Endothelial cell of umbilical vein (primary cell): ENCODE measurements at regions not wholly inside any gene's neighbourhood (a gene's known extent, or its start where the extent isn't known, plus 50 kb on each side); places are given as distances from the start of the nearest gene placed in this dataset.

Experiments
- BruUV-seq: library from RNA; stranded (reverse); fragments of 400-500 nt; replicated peaks from 2 replicates; lab custom pipeline; 2021; lab: Mats Ljungman, UMichigan
- CTCF ChIA-PET: fragments of 300-600, 350-600 bp; sonication (Branson Sonifier 250); formaldehyde crosslinking; loops from one replicate; lab custom pipeline; 2021; ENCODE audit warnings: antibody characterized with exemption, inconsistent platforms; lab: Charles Lee
- POLR2A ChIA-PET: fragments of 300-600, 350-600 bp; sonication (Branson Sonifier 250); formaldehyde crosslinking; loops from one replicate; lab custom pipeline; 2021; ENCODE audit warnings: antibody characterized with exemption, inconsistent platforms; lab: Charles Lee
- DNase-seq: peaks from one replicate; pipeline ENCODE4 v3.0.0-alpha.2; 2011; ENCODE audit warnings: low read depth, low spot score
- FAIRE-seq: peaks from 2 replicates; lab custom pipeline; 2011; peaks lifted over from hg19 to GRCh38; lab: Jason Lieb, UNC
- H2AFZ ChIP-seq: 2 replicates; pipeline ENCODE4 v1.6.0; 2012; ENCODE audit warnings: low read depth, low read length, control low read depth, inconsistent platforms
- H3K27ac ChIP-seq: 2 replicates; pipeline ENCODE4 v1.5.1; 2011; ENCODE audit warnings: low read depth, mild to moderate bottlenecking, control low read depth, low read length, moderate library complexity; ENCODE audit not compliant: insufficient read depth
- H3K27me3 ChIP-seq, 2 experiments: 2 replicates each; pipeline versions ENCODE4 v1.6.0 to v1.6.1; 2011; ENCODE audit warnings: low read length in 2 of 2, mixed read lengths in 1 of 2; ENCODE audit not compliant: control insufficient read depth in 2 of 2, insufficient read depth in 2 of 2
- H3K36me3 ChIP-seq, 2 experiments: 2 replicates in 1 of 2; 3 replicates in 1 of 2; pipeline ENCODE4 v1.5.1; 2011; ENCODE audit warnings: low read length in 2 of 2, mild to moderate bottlenecking in 1 of 2, moderate library complexity in 1 of 2; ENCODE audit not compliant: control insufficient read depth in 2 of 2, insufficient read depth in 2 of 2; ENCODE audit errors: extremely low read depth in 1 of 2
- H3K4me1 ChIP-seq: 3 replicates; pipeline ENCODE4 v1.5.1; 2011; ENCODE audit warnings: mild to moderate bottlenecking, low read length; ENCODE audit not compliant: control insufficient read depth, insufficient read depth; ENCODE audit errors: extremely low read depth
- H3K4me2 ChIP-seq: 2 replicates; pipeline ENCODE4 v1.6.1; 2011; ENCODE audit warnings: low read length, control low read depth, mixed read lengths; ENCODE audit not compliant: insufficient read depth
- H3K4me3 ChIP-seq, 3 experiments: fragments of 200-600 bp in 1 of 3; sonication (generic), shearing (Covaris generic) in 1 of 3; replicated peaks in 1 of 3; 2 replicates each; pipeline ENCODE4 v1.5.1; 2011 to 2016; ENCODE audit warnings: control low read depth in 3 of 3, low read length in 3 of 3, mild to moderate bottlenecking in 2 of 3, inconsistent platforms in 1 of 3, low read depth in 1 of 3, moderate library complexity in 1 of 3; ENCODE audit not compliant: insufficient read depth in 1 of 3
- H3K79me2 ChIP-seq: 2 replicates; pipeline ENCODE4 v1.6.0; 2012; ENCODE audit warnings: low read length, inconsistent platforms; ENCODE audit not compliant: control insufficient read depth, insufficient read depth
- H3K9ac ChIP-seq: replicated peaks from 2 replicates; pipeline ENCODE3; 2011; ENCODE audit warnings: low read length, control low read depth; ENCODE audit not compliant: insufficient read depth; ENCODE audit errors: extremely low read depth
- H3K9me1 ChIP-seq: replicated peaks from 3 replicates; pipeline ENCODE4 v1.6.0; 2011; ENCODE audit warnings: mild to moderate bottlenecking, low read length; ENCODE audit not compliant: control insufficient read depth, insufficient read depth; ENCODE audit errors: extremely low read depth
- H3K9me3 ChIP-seq: replicated peaks from 2 replicates; pipeline ENCODE4 v1.5.1; 2012; ENCODE audit warnings: low read length, inconsistent platforms; ENCODE audit not compliant: control insufficient read depth, insufficient read depth
- H4K20me1 ChIP-seq: replicated peaks from 2 replicates; pipeline ENCODE3; 2011; ENCODE audit warnings: mild to moderate bottlenecking, low read length; ENCODE audit not compliant: control insufficient read depth, insufficient read depth; ENCODE audit errors: extremely low read depth
- EZH2 ChIP-seq: IDR thresholded peaks from 2 replicates; pipeline ENCODE4 v1.6.1; 2012; ENCODE audit warnings: borderline replicate concordance, low read depth, mild to moderate bottlenecking, moderate library complexity, low read length, inconsistent platforms; ENCODE audit not compliant: severe bottlenecking
- FOS ChIP-seq: IDR thresholded peaks from 2 replicates; pipeline ENCODE4 v1.6.1; 2011; ENCODE audit warnings: mild to moderate bottlenecking, low read length, moderate library complexity, borderline replicate concordance; ENCODE audit not compliant: insufficient read depth
- GATA2 ChIP-seq: IDR thresholded peaks from 2 replicates; pipeline ENCODE4 v1.7.0; 2011; ENCODE audit warnings: low read depth, mild to moderate bottlenecking, moderate library complexity, mixed read lengths, low read length; ENCODE audit not compliant: insufficient read length, insufficient read depth
- JUN ChIP-seq: IDR thresholded peaks from 2 replicates; pipeline ENCODE4 v1.6.1; 2011; ENCODE audit warnings: borderline replicate concordance, low read depth; ENCODE audit not compliant: insufficient read length, insufficient read depth
- MYC ChIP-seq: IDR thresholded peaks from one replicate; pipeline ENCODE4 v1.6.1; 2011; ENCODE audit warnings: mild to moderate bottlenecking, low read depth, low read length
- POLR2A ChIP-seq: IDR thresholded peaks from 2 replicates; pipeline ENCODE4 v1.6.1; 2012; ENCODE audit warnings: low read depth, mild to moderate bottlenecking, control low read depth, low read length
- POLR2AphosphoS5 ChIP-seq: IDR thresholded peaks from 2 replicates; pipeline ENCODE4 v1.6.1; 2012; ENCODE audit warnings: low read depth, mild to moderate bottlenecking, control low read depth, low read length, moderate library complexity; ENCODE audit not compliant: insufficient read depth
- dilution Hi-C: fragments of 300-500 bp; cut with MboI; formaldehyde crosslinking; loops from one replicate; pipeline ENCODE4 v1.15.0; 2019; ENCODE audit warnings: low sequenced_read_pairs; ENCODE audit not compliant: extremely low pct_ligation_motif_present
- intact Hi-C: fragments of 100-400 bp; cut with micrococcal nuclease; formaldehyde crosslinking; loops from one replicate; pipeline ENCODE4 v1.10.0; 2022
- TF ChIP-seq, protein P1 (sequence below), 2 donors: IDR thresholded peaks; 1 replicate in 1 of 2; 2 replicates in 1 of 2; pipeline ENCODE4 v1.5.1; 2011; ENCODE audit warnings: low read length in 2 of 2, mild to moderate bottlenecking in 2 of 2, moderate library complexity in 2 of 2, control low read depth in 1 of 2, inconsistent platforms in 1 of 2, low read depth in 1 of 2; ENCODE audit not compliant: insufficient read depth in 1 of 2; ENCODE audit errors: extremely low read depth in 1 of 2
- TF ChIP-seq, protein P2 (sequence below): IDR thresholded peaks from 2 replicates; pipeline ENCODE4 v1.6.1; 2011; ENCODE audit not compliant: insufficient read depth, insufficient read length

DNA sequence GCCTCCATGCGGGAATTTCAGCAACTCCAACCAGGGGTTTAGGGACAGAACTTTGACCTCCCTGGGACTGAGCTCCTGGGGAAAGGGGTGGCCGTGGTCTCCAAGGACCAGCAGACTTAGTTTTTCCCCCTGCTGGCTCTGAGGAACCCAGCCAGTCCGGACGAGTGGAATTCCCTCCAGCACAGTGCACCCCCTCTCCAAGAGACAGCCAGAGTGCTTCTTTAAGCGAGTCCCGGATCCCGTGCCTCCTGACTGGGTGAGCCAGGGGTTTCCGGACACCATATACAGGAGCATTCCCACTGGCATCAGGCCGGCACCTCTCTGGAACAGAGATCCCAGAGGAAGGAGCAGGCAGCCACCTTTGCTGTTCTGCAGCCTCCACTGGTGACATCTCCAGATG lies 459.5 kb downstream of the OCA2 start:
- peaks cover 5% of the 10 kb centered on the region for H3K9me3 ChIP-seq
- no peak for FAIRE-seq
- no peak overlapping the region for H2AFZ ChIP-seq
- H3K9ac ChIP-seq: no peak overlapping the region
- dilution Hi-C loops (no loop called here), intact Hi-C loops (no loop called here)
- H3K4me2 ChIP-seq: no peak overlapping the region
- H3K36me3 ChIP-seq: no peaks in the 10 kb centered on the region
- no peaks in the 10 kb centered on the region for H3K27me3 ChIP-seq
- no peak overlapping the region for H3K27ac ChIP-seq
- DNase-seq: no peak
- ChIA-PET CTCF (no interaction called here), POLR2A (no interaction called here)
- no peak for TF ChIP-seq EZH2
- TF ChIP-seq, protein P1, sequence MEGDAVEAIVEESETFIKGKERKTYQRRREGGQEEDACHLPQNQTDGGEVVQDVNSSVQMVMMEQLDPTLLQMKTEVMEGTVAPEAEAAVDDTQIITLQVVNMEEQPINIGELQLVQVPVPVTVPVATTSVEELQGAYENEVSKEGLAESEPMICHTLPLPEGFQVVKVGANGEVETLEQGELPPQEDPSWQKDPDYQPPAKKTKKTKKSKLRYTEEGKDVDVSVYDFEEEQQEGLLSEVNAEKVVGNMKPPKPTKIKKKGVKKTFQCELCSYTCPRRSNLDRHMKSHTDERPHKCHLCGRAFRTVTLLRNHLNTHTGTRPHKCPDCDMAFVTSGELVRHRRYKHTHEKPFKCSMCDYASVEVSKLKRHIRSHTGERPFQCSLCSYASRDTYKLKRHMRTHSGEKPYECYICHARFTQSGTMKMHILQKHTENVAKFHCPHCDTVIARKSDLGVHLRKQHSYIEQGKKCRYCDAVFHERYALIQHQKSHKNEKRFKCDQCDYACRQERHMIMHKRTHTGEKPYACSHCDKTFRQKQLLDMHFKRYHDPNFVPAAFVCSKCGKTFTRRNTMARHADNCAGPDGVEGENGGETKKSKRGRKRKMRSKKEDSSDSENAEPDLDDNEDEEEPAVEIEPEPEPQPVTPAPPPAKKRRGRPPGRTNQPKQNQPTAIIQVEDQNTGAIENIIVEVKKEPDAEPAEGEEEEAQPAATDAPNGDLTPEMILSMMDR (IDR thresholded peaks at IDR 0.05; ENCODE audit: extremely low read depth in 1 of 2, insufficient read depth in 1 of 2, low read depth in 1 of 2, low read length in 2 of 2): no peak
- TF ChIP-seq, protein P2, sequence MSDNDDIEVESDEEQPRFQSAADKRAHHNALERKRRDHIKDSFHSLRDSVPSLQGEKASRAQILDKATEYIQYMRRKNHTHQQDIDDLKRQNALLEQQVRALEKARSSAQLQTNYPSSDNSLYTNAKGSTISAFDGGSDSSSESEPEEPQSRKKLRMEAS: no peak
- TF ChIP-seq POLR2A: no peak
- no peak for TF ChIP-seq FOS
- no peak for TF ChIP-seq GATA2
- no peak for TF ChIP-seq POLR2AphosphoS5
- no peak for TF ChIP-seq MYC
- TF ChIP-seq JUN: no peak
- no peak overlapping the region for H3K4me3 ChIP-seq
- H3K4me1 ChIP-seq: no peaks in the 10 kb centered on the region
- no peaks in the 10 kb centered on the region for H3K79me2 ChIP-seq
- no peaks in the 10 kb centered on the region for H4K20me1 ChIP-seq
- BruUV-seq: no TSS peak
- H3K9me1 ChIP-seq: no peaks in the 10 kb centered on the region
